HAP-1 (cell line): ENCODE measurements at regions not wholly inside any gene's neighbourhood (a gene's known extent, or its start where the extent isn't known, plus 50 kb on each side); places are given as distances from the start of the nearest gene placed in this dataset.
"Not testable (repeated sequence)": the region's sequence is repeated elsewhere in the genome, so short reads cannot be mapped to it uniquely, and the experiment has no call there.

ENCODE experiments used
- DNase-seq, 2 experiments: peaks; one replicate each; pipeline ENCODE4 v3.0.0-alpha.2; 2016 to 2020; ENCODE audit warnings: low spot score in 2 of 2
- H3K27me3 ChIP-seq: fragments of 250-450 bp; sonication (Bioruptor Pico); 2 replicates; pipeline ENCODE4 v1.5.1; 2020; ENCODE audit warnings: low read depth, mild to moderate bottlenecking, moderate library complexity
- H3K36me3 ChIP-seq: fragments of 250-450 bp; sonication (Bioruptor Pico); replicated peaks from 2 replicates; pipeline ENCODE4 v1.5.1; 2020; ENCODE audit warnings: mild to moderate bottlenecking
- H3K4me1 ChIP-seq: fragments of 250-450 bp; sonication (Bioruptor Pico); 2 replicates; pipeline ENCODE4 v1.5.1; 2020; ENCODE audit warnings: mild to moderate bottlenecking
- H3K4me3 ChIP-seq: fragments of 250-450 bp; sonication (Bioruptor Pico); 2 replicates; pipeline ENCODE4 v1.5.1; 2020; ENCODE audit warnings: mild to moderate bottlenecking, moderate library complexity
- H3K9me3 ChIP-seq: fragments of 250-450 bp; sonication (Bioruptor Pico); 2 replicates; pipeline ENCODE4 v1.5.1; 2020; ENCODE audit warnings: mild to moderate bottlenecking, moderate library complexity
- in situ Hi-C: fragments of 300-500 bp; cut with MboI; formaldehyde crosslinking; loops from 3 replicates; pipeline ENCODE4 v1.14.3; 2020; ENCODE audit warnings: low sequenced_read_pairs, inconsistent platforms, mixed read lengths

- DNase-seq, H3K4me3 ChIP-seq, H3K27me3 ChIP-seq, H3K9me3 ChIP-seq, in situ Hi-C loops, H3K36me3 ChIP-seq: not testable (repeated sequence)
- H3K4me1 ChIP-seq, result peaks cover 11% of the 10 kb centered on the region
Measured at GRCh38 chr10:46095943-46096342, 49.9 kb upstream of the MSMB start.

GRCh38 chr10:46096446-46096845 lies 50.4 kb upstream of the MSMB start:
- Histone ChIP-seq H3K4me3 (no peak overlapping the region), H3K4me1 (peaks cover 11% of the 10 kb centered on the region), H3K36me3 (no peaks in the 10 kb centered on the region), H3K27me3 (no peaks in the 10 kb centered on the region), H3K9me3 (no peaks in the 10 kb centered on the region)
- in situ Hi-C loops, result no loop called here
- DNase-seq, result no peak

GRCh38 chr10:46096909-46097575 lies 51.0 kb upstream of the MSMB start:
- H3K4me1 ChIP-seq, result peaks cover 11% of the 10 kb centered on the region
- in situ Hi-C loops, result no loop called here
- no peak overlapping the region for H3K4me3 ChIP-seq

DNA sequence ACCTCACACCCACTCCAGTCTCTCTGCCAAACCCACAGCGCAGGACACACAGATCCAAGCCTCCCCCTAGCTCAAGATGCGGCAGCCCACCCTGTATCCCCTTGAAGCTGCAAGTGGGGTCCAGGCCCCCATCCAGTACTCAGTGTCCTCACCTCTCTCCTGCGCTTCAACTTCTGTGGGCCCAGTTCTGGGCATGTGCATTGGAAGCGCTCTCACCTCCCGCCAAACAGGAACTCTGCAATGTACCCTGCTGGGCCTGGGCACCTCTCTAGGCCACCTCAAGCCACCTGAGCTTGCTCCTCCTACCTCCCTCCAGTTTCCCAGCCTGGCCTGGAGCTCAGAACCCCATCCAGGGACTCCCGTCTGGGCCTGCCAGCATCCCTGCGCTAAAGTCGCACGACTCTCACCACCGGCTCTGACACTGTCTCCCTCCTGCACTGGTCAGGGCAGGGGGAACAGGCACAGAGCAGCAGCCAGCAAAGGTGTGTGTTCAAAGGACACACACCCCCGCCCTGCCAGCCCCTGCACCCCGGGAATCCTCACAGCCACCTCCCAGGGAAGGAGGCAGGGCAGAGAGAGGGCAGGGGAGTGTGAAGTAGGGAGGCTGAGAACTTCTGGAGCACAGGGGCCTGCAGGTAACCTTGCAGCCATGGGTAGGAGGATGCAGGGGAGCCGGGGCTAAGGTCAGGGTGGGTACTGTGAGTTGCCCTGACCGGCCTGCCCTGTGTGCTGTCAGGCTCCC lies 51.7 kb upstream of the MSMB start:
- DNase-seq, result no peak
- in situ Hi-C loops, result no loop called here
- Histone ChIP-seq H3K4me1 (peaks cover 11% of the 10 kb centered on the region), H3K9me3 (no peaks in the 10 kb centered on the region), H3K27me3 (no peaks in the 10 kb centered on the region), H3K4me3 (no peak overlapping the region), H3K36me3 (no peaks in the 10 kb centered on the region)

More at GRCh38 chr10:46096909-46097575, 51.0 kb upstream of the MSMB start:
- no peaks in the 10 kb centered on the region for H3K27me3 ChIP-seq
- no peaks in the 10 kb centered on the region for H3K9me3 ChIP-seq
- H3K36me3 ChIP-seq, result no peaks in the 10 kb centered on the region
- no peak for DNase-seq

- in situ Hi-C loops, result no loop called here
Measured at GRCh38 chr10:46098386-46098785, 52.3 kb upstream of the MSMB start.

DNA sequence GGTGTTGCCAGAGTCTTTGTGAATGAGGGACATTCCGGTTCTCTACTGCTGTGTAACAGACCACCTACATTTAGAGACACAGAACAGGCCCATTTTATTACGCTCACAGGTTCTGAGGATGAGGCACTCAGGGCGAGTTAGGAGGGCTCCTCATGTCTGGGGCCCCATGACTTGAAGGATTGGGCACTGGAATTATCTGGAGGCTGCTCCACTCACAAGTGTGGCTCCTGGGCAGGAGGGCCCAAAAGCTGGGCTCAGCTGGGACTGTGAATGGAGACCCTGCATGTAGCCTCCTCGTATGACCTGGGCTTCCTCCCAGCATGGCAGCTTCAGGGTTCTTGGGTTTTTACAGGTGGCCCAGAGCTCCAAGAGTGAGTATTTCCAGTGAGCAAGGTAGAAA lies 52.9 kb upstream of the MSMB start:
- H3K4me3 ChIP-seq, in situ Hi-C loops, H3K27me3 ChIP-seq, H3K36me3 ChIP-seq, H3K9me3 ChIP-seq, DNase-seq: not testable (repeated sequence)
- peaks cover 11% of the 10 kb centered on the region for H3K4me1 ChIP-seq

More at GRCh38 chr10:46098386-46098785, 52.3 kb upstream of the MSMB start:
- Histone ChIP-seq H3K36me3 (no peaks in the 10 kb centered on the region), H3K4me3 (no peak overlapping the region), H3K9me3 (no peaks in the 10 kb centered on the region), H3K4me1 (peaks cover 11% of the 10 kb centered on the region), H3K27me3 (no peaks in the 10 kb centered on the region)
- no peak for DNase-seq

- Histone ChIP-seq H3K4me1 (peaks cover 7% of the 10 kb centered on the region; the same call in 1 of the 2 replicates), H3K9me3 (no peaks in the 10 kb centered on the region), H3K27me3 (no peaks in the 10 kb centered on the region), H3K36me3 (no peaks in the 10 kb centered on the region), H3K4me3 (no peak overlapping the region)
- DNase-seq, result no peak
- in situ Hi-C loops, result no loop called here
Measured at GRCh38 chr10:46104071-46104585, 58.1 kb upstream of the MSMB start.

DNA sequence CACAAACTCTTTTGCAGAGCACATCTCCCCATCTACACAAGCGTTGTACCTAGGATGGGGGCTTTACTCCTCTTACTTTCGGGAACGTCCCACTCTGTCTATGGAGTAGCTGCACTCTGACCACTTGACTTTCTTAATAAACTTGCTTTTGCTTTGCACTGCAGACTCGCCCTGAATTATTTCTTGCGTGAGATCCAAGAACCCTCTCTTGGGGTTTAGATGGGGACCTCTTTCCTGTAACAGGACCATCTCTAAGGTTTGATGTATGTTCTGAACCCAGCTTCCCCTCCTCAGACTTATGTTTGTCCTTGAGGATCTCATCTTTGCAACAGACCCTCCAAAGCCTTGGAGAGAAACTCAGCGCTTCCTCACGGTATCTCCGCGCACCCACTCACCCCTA lies 59.3 kb upstream of the MSMB start:
- H3K27me3 ChIP-seq, DNase-seq, H3K9me3 ChIP-seq, H3K4me3 ChIP-seq, H3K4me1 ChIP-seq, H3K36me3 ChIP-seq: not testable (repeated sequence)
- in situ Hi-C loops, result loop anchor here (5.0 kb wide), 2 partner anchors 177 to 1277 kb away; partner anchors contain the start of gene ZNF488

DNA sequence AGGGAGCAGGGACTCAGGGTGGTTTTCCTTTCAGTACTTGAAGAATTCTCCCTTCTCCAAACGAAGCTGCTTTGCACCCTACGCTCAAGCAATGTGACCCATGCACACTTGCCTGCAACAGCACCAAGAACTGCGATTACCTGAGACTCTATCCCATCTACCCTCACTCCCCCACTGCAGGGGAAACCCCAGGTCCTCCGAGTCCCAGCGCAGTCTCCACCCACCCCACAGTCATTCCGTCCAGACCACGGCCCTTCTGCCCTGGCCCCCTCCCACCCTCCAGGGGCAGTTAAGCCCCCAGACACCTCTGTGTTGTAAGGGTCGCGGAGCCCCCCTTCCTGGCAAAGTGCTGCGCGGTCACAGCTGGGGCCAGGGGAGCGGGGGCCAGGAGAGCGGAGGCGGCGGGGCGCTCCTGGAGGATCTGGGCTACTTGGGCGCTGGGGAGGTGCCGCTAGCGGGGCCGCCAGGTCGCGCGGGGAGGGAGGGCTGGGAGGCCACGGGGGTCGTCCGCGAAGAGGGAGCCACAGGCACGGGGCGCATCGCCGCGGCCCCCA lies 59.9 kb upstream of the MSMB start:
- H3K9me3 ChIP-seq, H3K27me3 ChIP-seq, H3K4me1 ChIP-seq, DNase-seq, H3K36me3 ChIP-seq: not testable (repeated sequence)
- H3K4me3 ChIP-seq, result peak overlapping the region; percentile 42
- in situ Hi-C loops, result loop anchor here (5.0 kb wide), 2 partner anchors 176 to 1276 kb away; partner anchors contain the start of gene ZNF488

DNA sequence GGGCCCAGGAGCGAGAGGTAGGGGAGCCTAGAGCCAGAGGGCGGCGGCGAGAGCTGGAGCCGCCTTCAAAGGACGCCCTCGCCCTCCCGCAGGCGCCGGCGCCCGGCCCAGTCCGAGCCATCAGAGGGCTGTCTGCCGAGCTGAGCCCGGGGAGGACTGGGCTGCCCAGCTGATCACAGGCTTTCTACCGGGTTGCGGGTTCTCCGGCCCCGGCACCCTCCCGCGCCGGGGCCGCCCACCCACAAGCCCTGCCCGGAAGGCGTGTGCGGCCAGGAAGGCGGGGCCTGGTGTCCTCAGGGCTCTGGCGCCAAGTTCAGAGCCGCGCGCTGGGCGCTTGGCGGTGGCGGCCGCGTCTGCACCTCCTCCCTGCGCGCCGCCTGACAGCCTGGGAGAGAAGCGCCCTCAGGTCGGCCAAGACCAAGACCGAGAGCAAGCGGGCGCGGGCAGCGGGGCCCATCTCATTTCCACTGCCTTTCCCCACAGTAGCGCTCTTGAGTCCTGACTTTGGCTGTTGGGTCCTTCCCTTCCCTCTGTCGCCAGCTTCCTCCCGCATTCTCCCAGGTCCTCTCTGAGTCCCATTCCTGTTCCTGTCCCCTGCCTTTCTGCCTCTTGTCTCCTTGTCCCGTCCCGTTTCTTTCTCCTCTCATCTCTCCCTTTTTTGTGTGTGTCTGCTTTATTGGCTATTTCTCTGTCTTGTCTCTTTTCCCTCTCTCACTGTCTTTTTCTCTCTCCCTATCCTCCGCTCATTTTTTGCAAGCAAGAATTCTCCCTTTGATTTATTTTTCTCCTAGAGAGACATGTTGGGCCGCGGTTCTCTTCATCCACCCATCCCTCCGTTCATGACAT lies 60.6 kb upstream of the MSMB start:
- no peaks in the 10 kb centered on the region for H3K36me3 ChIP-seq
- in situ Hi-C loops, result loop anchor here (5.0 kb wide), 2 partner anchors 176 to 1276 kb away; partner anchors contain the start of gene ZNF488
- no peaks in the 10 kb centered on the region for H3K9me3 ChIP-seq
- no peaks in the 10 kb centered on the region for H3K27me3 ChIP-seq
- DNase-seq, result peak; percentile 55 to 80
- peak overlapping the region; percentile 42 for H3K4me3 ChIP-seq
- peaks cover 7% of the 10 kb centered on the region; the same call in 1 of the 2 replicates for H3K4me1 ChIP-seq

- H3K36me3 ChIP-seq, H3K4me1 ChIP-seq, H3K27me3 ChIP-seq, DNase-seq, H3K4me3 ChIP-seq, H3K9me3 ChIP-seq: not testable (repeated sequence)
- in situ Hi-C loops, result loop anchor here (5.0 kb wide), 2 partner anchors 174 to 1274 kb away; partner anchors contain the start of gene ZNF488
Measured at GRCh38 chr10:46108158-46108499, 62.1 kb upstream of the MSMB start.

DNA sequence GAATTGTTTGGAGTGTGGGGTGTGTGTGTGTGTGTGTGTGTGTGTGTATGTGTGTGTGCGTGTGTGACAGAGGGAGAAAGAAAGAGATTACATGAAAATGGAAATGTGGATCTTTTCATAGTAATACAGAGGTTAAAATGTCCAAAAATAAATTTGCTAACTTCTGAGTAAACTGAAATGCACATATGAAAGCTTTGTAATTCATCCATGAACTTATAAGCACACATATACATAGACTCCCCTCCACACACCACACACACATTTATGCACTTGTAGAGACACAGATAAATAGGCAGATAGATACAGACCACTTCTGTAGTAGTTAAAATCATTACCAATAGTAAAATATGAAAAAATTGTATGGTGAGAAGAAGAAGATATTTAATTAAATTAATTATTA lies 108.2 kb upstream of the MSMB start:
- H3K27me3 ChIP-seq, H3K4me1 ChIP-seq, in situ Hi-C loops, H3K36me3 ChIP-seq, H3K4me3 ChIP-seq, DNase-seq, H3K9me3 ChIP-seq: not testable (repeated sequence)

DNA sequence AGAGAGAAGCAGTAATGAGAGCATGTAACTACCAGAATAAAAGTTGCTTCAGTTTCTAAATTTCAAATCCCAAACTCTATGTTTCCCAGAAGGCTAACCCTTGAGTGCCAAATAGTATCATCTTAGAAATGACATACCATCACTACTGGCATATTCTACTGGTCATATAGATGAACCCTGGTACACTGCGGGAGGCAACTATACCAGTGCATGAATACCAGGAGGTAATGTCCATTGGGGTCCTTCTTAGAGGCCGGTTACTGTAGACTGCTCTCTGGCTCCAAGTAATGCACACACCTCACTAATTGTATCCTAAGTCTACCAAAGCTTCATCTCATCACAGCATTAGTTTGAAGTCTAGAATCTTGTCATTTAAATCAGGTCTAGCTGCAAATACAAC lies 108.6 kb upstream of the MSMB start:
- DNase-seq, H3K4me1 ChIP-seq, H3K27me3 ChIP-seq, in situ Hi-C loops, H3K36me3 ChIP-seq, H3K9me3 ChIP-seq, H3K4me3 ChIP-seq: not testable (repeated sequence)
